ENCODE measurements at regions not wholly inside any gene's neighbourhood (a gene's known extent, or its start where the extent isn't known, plus 50 kb on each side); places are given as distances from the start of the nearest gene placed in this dataset.
"Not testable (repeated sequence)": the region's sequence is repeated elsewhere in the genome, so short reads cannot be mapped to it uniquely, and the experiment has no call there.

DNA sequence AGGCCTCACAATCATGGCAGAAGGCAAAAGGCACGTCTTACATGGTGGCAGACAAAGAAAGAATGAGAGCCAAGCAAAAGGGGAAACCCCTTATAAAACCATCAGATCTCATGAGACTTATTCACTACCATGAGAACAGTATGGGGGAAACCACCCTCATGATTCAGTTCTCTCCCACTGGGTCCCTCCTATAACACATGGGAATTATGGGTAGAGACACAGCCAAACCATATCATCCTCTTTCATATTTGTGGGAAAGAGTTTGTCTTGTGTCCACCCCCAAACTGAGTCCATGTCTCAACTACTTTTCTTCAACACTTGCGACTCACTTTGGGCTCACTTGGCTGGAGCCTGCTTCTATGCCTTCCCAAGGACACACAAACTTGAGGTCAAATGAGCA, 162.5 kb downstream of the TTC8 start:
- TF ChIP-seq, protein P1, sequence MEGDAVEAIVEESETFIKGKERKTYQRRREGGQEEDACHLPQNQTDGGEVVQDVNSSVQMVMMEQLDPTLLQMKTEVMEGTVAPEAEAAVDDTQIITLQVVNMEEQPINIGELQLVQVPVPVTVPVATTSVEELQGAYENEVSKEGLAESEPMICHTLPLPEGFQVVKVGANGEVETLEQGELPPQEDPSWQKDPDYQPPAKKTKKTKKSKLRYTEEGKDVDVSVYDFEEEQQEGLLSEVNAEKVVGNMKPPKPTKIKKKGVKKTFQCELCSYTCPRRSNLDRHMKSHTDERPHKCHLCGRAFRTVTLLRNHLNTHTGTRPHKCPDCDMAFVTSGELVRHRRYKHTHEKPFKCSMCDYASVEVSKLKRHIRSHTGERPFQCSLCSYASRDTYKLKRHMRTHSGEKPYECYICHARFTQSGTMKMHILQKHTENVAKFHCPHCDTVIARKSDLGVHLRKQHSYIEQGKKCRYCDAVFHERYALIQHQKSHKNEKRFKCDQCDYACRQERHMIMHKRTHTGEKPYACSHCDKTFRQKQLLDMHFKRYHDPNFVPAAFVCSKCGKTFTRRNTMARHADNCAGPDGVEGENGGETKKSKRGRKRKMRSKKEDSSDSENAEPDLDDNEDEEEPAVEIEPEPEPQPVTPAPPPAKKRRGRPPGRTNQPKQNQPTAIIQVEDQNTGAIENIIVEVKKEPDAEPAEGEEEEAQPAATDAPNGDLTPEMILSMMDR (IDR thresholded peaks at IDR 0.05), result not testable (repeated sequence)
- not testable (repeated sequence) for TF ChIP-seq POLR2A, EP300 (IDR thresholded peaks at IDR 0.05)

Measured in ovary (tissue), 3 donors.